ENCODE measurements at regions not wholly inside any gene's neighbourhood (a gene's known extent, or its start where the extent isn't known, plus 50 kb on each side); places are given as distances from the start of the nearest gene placed in this dataset.

- DNase-seq (ENCODE audit: insufficient read length, low spot score) (no peak), FAIRE-seq (no peak)
- no peak for TF ChIP-seq POLR2A (IDR thresholded peaks at IDR 0.05; ENCODE audit: low read depth, low read length)
Observed at GRCh38 chr1:5751163-5751540, 241.1 kb downstream of the NPHP4 start.

GRCh38 chr1:5750186-5751162 lies 241.8 kb downstream of the NPHP4 start:
- DNase-seq (ENCODE audit: insufficient read length, low spot score) (no peak), FAIRE-seq (no peak)
- no peak for TF ChIP-seq POLR2A (IDR thresholded peaks at IDR 0.05; ENCODE audit: low read depth, low read length)

- TF ChIP-seq POLR2A (IDR thresholded peaks at IDR 0.05; ENCODE audit: low read depth, low read length) = no peak
- DNase-seq (ENCODE audit: insufficient read length, low spot score) (no peak), FAIRE-seq (no peak)
Observed at GRCh38 chr1:5748286-5749225, 243.7 kb downstream of the NPHP4 start.

- DNase-seq (ENCODE audit: insufficient read length, low spot score) (no peak), FAIRE-seq (no peak)
- no peak for TF ChIP-seq POLR2A (IDR thresholded peaks at IDR 0.05; ENCODE audit: low read depth, low read length)
Observed at GRCh38 chr1:5747426-5748285, 244.6 kb downstream of the NPHP4 start.

- FAIRE-seq = no peak
- TF ChIP-seq POLR2A (IDR thresholded peaks at IDR 0.05; ENCODE audit: low read depth, low read length) = no peak
- no peak for DNase-seq (ENCODE audit: insufficient read length, low spot score)
Observed at GRCh38 chr1:5746611-5747425, 245.4 kb downstream of the NPHP4 start.

GRCh38 chr1:5745800-5746610 lies 246.2 kb downstream of the NPHP4 start:
- no peak for TF ChIP-seq POLR2A (IDR thresholded peaks at IDR 0.05; ENCODE audit: low read depth, low read length)
- peak; percentile 61 for DNase-seq (ENCODE audit: insufficient read length, low spot score)
- FAIRE-seq = no peak

- DNase-seq (ENCODE audit: insufficient read length, low spot score) = no peak
- no peak for TF ChIP-seq POLR2A (IDR thresholded peaks at IDR 0.05; ENCODE audit: low read depth, low read length)
- no peak for FAIRE-seq
Observed at GRCh38 chr1:5744911-5745799, 247.1 kb downstream of the NPHP4 start.

- FAIRE-seq = no peak
- TF ChIP-seq POLR2A (IDR thresholded peaks at IDR 0.05; ENCODE audit: low read depth, low read length) = no peak
- DNase-seq (ENCODE audit: insufficient read length, low spot score) = no peak
Observed at GRCh38 chr1:5744341-5744740, 247.9 kb downstream of the NPHP4 start.

- DNase-seq (ENCODE audit: insufficient read length, low spot score) (no peak), FAIRE-seq (no peak)
- TF ChIP-seq POLR2A (IDR thresholded peaks at IDR 0.05; ENCODE audit: low read depth, low read length) = no peak
Observed at GRCh38 chr1:5743435-5744095, 248.7 kb downstream of the NPHP4 start.

GRCh38 chr1:5742801-5743200 lies 249.4 kb downstream of the NPHP4 start:
- no peak for TF ChIP-seq POLR2A (IDR thresholded peaks at IDR 0.05; ENCODE audit: low read depth, low read length)
- FAIRE-seq (no peak), DNase-seq (ENCODE audit: insufficient read length, low spot score) (no peak)
